GM12878 (cell line): ENCODE measurements at regions not wholly inside any gene's neighbourhood (a gene's known extent, or its start where the extent isn't known, plus 50 kb on each side); places are given as distances from the start of the nearest gene placed in this dataset.

ENCODE experiments used
- ATAC-seq: fragments of 200-7000 bp; cut with Tn5 transposase; 3 replicates; pipeline ENCODE4 v1.9.1; 2020; ENCODE audit warnings: mild to moderate bottlenecking, moderate library complexity
- BruUV-seq: library from RNA; stranded (reverse); fragments of 400-500 nt; replicated peaks from 2 replicates; lab custom pipeline; 2021; lab: Mats Ljungman, UMichigan
- CTCF ChIA-PET: fragments of 300-600 bp; sonication (Branson Sonifier 250); formaldehyde crosslinking; extraction: SDS; loops from one replicate; lab custom pipeline; 2021; ENCODE audit warnings: inconsistent platforms; lab: Yijun Ruan, JAX
- POLR2A ChIA-PET: fragments of 350-600 bp; formaldehyde crosslinking; extraction: SDS; loops from one replicate; lab custom pipeline; 2021; ENCODE audit warnings: inconsistent platforms; lab: Charles Lee
- RAD21 ChIA-PET: fragments of 300-600 bp; sonication (Branson Sonifier 250); formaldehyde crosslinking; loops from one replicate; lab custom pipeline; 2023; ENCODE audit warnings: antibody characterized with exemption; ENCODE audit not compliant: unreplicated experiment; lab: Charles Lee
- SMC1A ChIA-PET: fragments of 300-600 bp; sonication (Branson Sonifier 250); formaldehyde crosslinking; loops from one replicate; lab custom pipeline; 2023; ENCODE audit not compliant: unreplicated experiment, uncharacterized antibody; lab: Charles Lee
- DNase-seq: peaks from one replicate; pipeline ENCODE4 v3.0.0-alpha.2; 2011; ENCODE audit warnings: low read depth, low spot score
- FAIRE-seq: peaks from 3 replicates; lab custom pipeline; 2011; peaks lifted over from hg19 to GRCh38; lab: Jason Lieb, UNC
- H2AFZ ChIP-seq: 2 replicates; pipeline ENCODE4 v1.6.0; 2011; ENCODE audit warnings: low read depth, low read length, control low read depth; ENCODE audit not compliant: control insufficient read depth
- H3K27ac ChIP-seq: 2 replicates; pipeline ENCODE4 v1.5.1; 2011; ENCODE audit warnings: control low read depth; ENCODE audit not compliant: control insufficient read depth, insufficient read depth
- H3K27me3 ChIP-seq, 2 experiments: replicated peaks in 1 of 2; 2 replicates each; pipeline versions ENCODE4 v1.6.0 to v1.6.1; 2011; ENCODE audit warnings: low read length in 1 of 2; ENCODE audit not compliant: control insufficient read depth in 2 of 2, insufficient read depth in 2 of 2
- H3K36me3 ChIP-seq, 2 experiments: 2 replicates each; pipeline ENCODE4 v1.5.1; 2011; ENCODE audit warnings: low read length in 1 of 2; ENCODE audit not compliant: control insufficient read depth in 2 of 2, insufficient read depth in 2 of 2
- H3K4me1 ChIP-seq: 2 replicates; pipeline ENCODE4 v1.6.1; 2011; ENCODE audit warnings: mild to moderate bottlenecking, low read length, moderate library complexity, mixed read lengths; ENCODE audit not compliant: control insufficient read depth, insufficient read depth
- H3K4me2 ChIP-seq: 2 replicates; pipeline ENCODE4 v1.6.0; 2011; ENCODE audit warnings: control low read depth; ENCODE audit not compliant: control insufficient read depth, insufficient read depth
- H3K4me3 ChIP-seq: fragments of 200-600 bp; sonication (generic); 2 replicates; pipeline ENCODE4 v1.5.1; 2016
- H3K79me2 ChIP-seq: 2 replicates; pipeline ENCODE4 v1.6.0; 2011; ENCODE audit warnings: low read length; ENCODE audit not compliant: control insufficient read depth, insufficient read depth
- H3K9ac ChIP-seq: 2 replicates; pipeline ENCODE4 v1.8.0; 2011; ENCODE audit warnings: low read length, control low read depth, mixed read lengths; ENCODE audit not compliant: control insufficient read depth, insufficient read depth
- H3K9me3 ChIP-seq: replicated peaks from 3 replicates; pipeline ENCODE4 v1.5.1; 2011; ENCODE audit warnings: mild to moderate bottlenecking, low read length; ENCODE audit not compliant: control insufficient read depth, insufficient read depth
- H4K20me1 ChIP-seq: 2 replicates; pipeline ENCODE4 v1.6.0; 2011; ENCODE audit not compliant: control insufficient read depth, insufficient read depth
- ETV6 ChIP-seq, 2 experiments: fragments of 450-650 bp in 1 of 2; IDR thresholded peaks in 1 of 2; conservative IDR thresholded peaks in 1 of 2; 2 replicates each; pipeline ENCODE4 v1.6.1; 2014; ENCODE audit warnings: antibody characterized with exemption in 1 of 2, borderline replicate concordance in 1 of 2, low read depth in 1 of 2, mild to moderate bottlenecking in 1 of 2, moderate library complexity in 1 of 2
- FOXK2 ChIP-seq: fragments of 450-650 bp; IDR thresholded peaks from 2 replicates; pipeline ENCODE4 v1.6.1; 2017; ENCODE audit warnings: mild to moderate bottlenecking, moderate library complexity
- IRF4 ChIP-seq: IDR thresholded peaks from 2 replicates; pipeline ENCODE4 v1.6.1; 2011; ENCODE audit warnings: low read depth, low read length
- MAX ChIP-seq: IDR thresholded peaks from 2 replicates; pipeline ENCODE4 v1.6.1; 2012; ENCODE audit warnings: low read depth, low read length, improper control_type of control experiment
- MEF2A ChIP-seq: IDR thresholded peaks from 2 replicates; pipeline ENCODE4 v1.6.1; 2011; ENCODE audit warnings: low read depth, mild to moderate bottlenecking, low read length, moderate library complexity; ENCODE audit not compliant: insufficient read depth
- NR2F1 ChIP-seq: fragments of 450-650 bp; conservative IDR thresholded peaks from 2 replicates; pipeline ENCODE4 v1.6.1; 2017; ENCODE audit warnings: mild to moderate bottlenecking
- PAX5 ChIP-seq: IDR thresholded peaks from 2 replicates; pipeline ENCODE4 v1.6.1; 2011; ENCODE audit warnings: low read depth, low read length, borderline replicate concordance
- PKNOX1 ChIP-seq: fragments of 450-650 bp; IDR thresholded peaks from 2 replicates; pipeline ENCODE4 v1.6.1; 2016; ENCODE audit warnings: mild to moderate bottlenecking
- SP1 ChIP-seq: IDR thresholded peaks from one replicate; pipeline ENCODE4 v1.6.1; 2011; ENCODE audit warnings: low read depth, low read length
- TBL1XR1 ChIP-seq: IDR thresholded peaks from 2 replicates; pipeline ENCODE4 v1.6.1; 2012; ENCODE audit warnings: low read depth, low read length, improper control_type of control experiment
- TCF3 ChIP-seq: IDR thresholded peaks from 2 replicates; pipeline ENCODE4 v1.6.1; 2012; ENCODE audit warnings: low read depth, mild to moderate bottlenecking, low read length, borderline replicate concordance; ENCODE audit not compliant: insufficient read depth
- YY1 ChIP-seq: IDR thresholded peaks from 2 replicates; pipeline ENCODE4 v1.6.1; 2011; ENCODE audit warnings: low read depth, mild to moderate bottlenecking, low read length
- ZNF24 ChIP-seq: fragments of 450-650 bp; IDR thresholded peaks from 2 replicates; pipeline ENCODE4 v1.6.1; 2017; ENCODE audit warnings: antibody characterized with exemption, mild to moderate bottlenecking
- ZNF274 ChIP-seq: IDR thresholded peaks from one replicate; pipeline ENCODE4 v1.8.0; 2011; ENCODE audit not compliant: insufficient read length, insufficient read depth
- ZNF384 ChIP-seq: IDR thresholded peaks from 2 replicates; pipeline ENCODE4 v1.6.1; 2012; ENCODE audit warnings: low read depth, mild to moderate bottlenecking, low read length, improper control_type of control experiment, borderline replicate concordance
- WGBS: methylation state at CpG from one replicate; pipeline ENCODE4 v1.1.6; 2016; ENCODE audit warnings: low lambda C conversion rate; ENCODE audit not compliant: insufficient replicate concordance, insufficient coverage; ENCODE audit errors: missing lambda C conversion rate; 5-methylcytosine and 5-hydroxymethylcytosine counted together
- in situ Hi-C: fragments of 300-500 bp; cut with MboI; formaldehyde crosslinking; loops from 9 replicates; pipeline ENCODE4 v1.14.3; 2018; ENCODE audit warnings: mixed read lengths
- intact Hi-C: fragments of 100-400 bp; cut with micrococcal nuclease; formaldehyde crosslinking; loops from one replicate; pipeline ENCODE4 v1.14.2; 2022; ENCODE audit not compliant: unreplicated experiment

GRCh38 chr6:134738211-134738885, 211.6 kb downstream of the ALDH8A1 start:
- H3K27ac ChIP-seq = no peak overlapping the region
- no peak overlapping the region for H3K4me3 ChIP-seq
- H3K4me2 ChIP-seq = no peak overlapping the region
- H3K27me3 ChIP-seq = peaks cover 0 to 4% of the 10 kb centered on the region in 2 experiments; a peak in 1 of 4 replicates
- DNase-seq (no peak), FAIRE-seq (no peak), ATAC-seq (no peak)
- RAD21 ChIA-PET = no interaction called here
- intact Hi-C loops = no loop called here
- H4K20me1 ChIP-seq = no peaks in the 10 kb centered on the region
- H3K79me2 ChIP-seq = no peaks in the 10 kb centered on the region
- BruUV-seq = no TSS peak
- 0% methylated on average over 1 of the region's 1 CpG for WGBS
- CTCF ChIA-PET = interaction anchor here (0.6 to 1.0 kb wide), 2 partner anchors 144 to 615 kb away, joined by 3 read pairs; no protein-coding TSS in a partner anchor
- in situ Hi-C loops = no loop called here
- H2AFZ ChIP-seq = no peak overlapping the region
- TF ChIP-seq TCF3 (no peak), YY1 (no peak), ZNF274 (no peak), SP1 (no peak), NR2F1 (no peak), PAX5 (no peak), ZNF384 (no peak), MAX (no peak), TBL1XR1 (no peak), MEF2A (no peak), FOXK2 (no peak), ZNF24 (no peak), IRF4 (no peak), PKNOX1 (no peak), ETV6 (conservative IDR thresholded peaks at IDR 0.05 in 1 of 2, IDR thresholded peaks at IDR 0.05 in 1 of 2; ENCODE audit: borderline replicate concordance in 1 of 2, low read depth in 1 of 2) (no peak)
- H3K9me3 ChIP-seq = no peaks in the 10 kb centered on the region
- POLR2A ChIA-PET = no interaction called here
- SMC1A ChIA-PET = no interaction called here
- no peaks in the 10 kb centered on the region for H3K36me3 ChIP-seq
- H3K9ac ChIP-seq = no peak overlapping the region
- no peaks in the 10 kb centered on the region for H3K4me1 ChIP-seq
